Right lobe of liver (tissue), 6 donors: ENCODE measurements at regions not wholly inside any gene's neighbourhood (a gene's known extent, or its start where the extent isn't known, plus 50 kb on each side); places are given as distances from the start of the nearest gene placed in this dataset.
"Not testable (repeated sequence)": the region's sequence is repeated elsewhere in the genome, so short reads cannot be mapped to it uniquely, and the experiment has no call there.

Experiments
- ATAC-seq, 4 donors: fragments of 200-7000 bp; cut with Tn5 transposase; one replicate each; pipeline ENCODE4 v1.9.1; 2020; ENCODE audit warnings: mild to moderate bottlenecking in 4 of 4, moderate library complexity in 4 of 4
- DNase-seq, 3 donors: peaks; one replicate each; pipeline ENCODE4 v3.0.0-alpha.2; 2020
- H3K27ac ChIP-seq, 3 donors: fragments of 200-600 bp; one replicate each; pipeline ENCODE4 v1.8.0; 2022
- H3K27me3 ChIP-seq, 2 donors: fragments of 200-600 bp; one replicate each; pipeline ENCODE4 v1.8.0; 2022
- H3K36me3 ChIP-seq, 4 donors: fragments of 200-600 bp; sonication (generic) in 1 of 4; one replicate each; pipeline versions ENCODE4 v1.5.1 to v1.8.0; 2017 to 2022; ENCODE audit warnings: control low read depth in 1 of 4
- H3K4me1 ChIP-seq, 4 donors: fragments of 200-600 bp; sonication (generic) in 1 of 4; one replicate each; pipeline versions ENCODE4 v1.5.1 to v1.8.0; 2017 to 2022; ENCODE audit warnings: control low read depth in 1 of 4
- H3K4me3 ChIP-seq, 3 donors: fragments of 200-600 bp; one replicate each; pipeline ENCODE4 v1.8.0; 2022
- H3K9me3 ChIP-seq, 4 donors: fragments of 200-600 bp; sonication (generic) in 1 of 4; one replicate each; pipeline versions ENCODE4 v1.5.1 to v1.8.0; 2017 to 2022; ENCODE audit warnings: control low read depth in 1 of 4
- POLR2A ChIP-seq: fragments of 450-650 bp; IDR thresholded peaks from one replicate; pipeline ENCODE4 v1.6.1; 2017; ENCODE audit warnings: antibody characterized with exemption, mild to moderate bottlenecking
- WGBS: methylation state at CpG from one replicate; pipeline ENCODE4 v1.1.6; 2018; ENCODE audit warnings: low coverage, low lambda C conversion rate; ENCODE audit not compliant: insufficient coverage; ENCODE audit errors: missing lambda C conversion rate; 5-methylcytosine and 5-hydroxymethylcytosine counted together
- intact Hi-C, 2 donors: fragments of 100-400 bp; cut with DNase I; formaldehyde crosslinking; loops; one replicate each; pipeline versions ENCODE4 v1.11.2 to v1.14.1; 2022
- TF ChIP-seq, protein P1 (sequence below), 4 donors: fragments of 200-600 bp in 3 of 4; fragments of 450-650 bp in 1 of 4; IDR thresholded peaks; one replicate each; pipeline versions ENCODE4 v1.5.1 to v1.8.0; 2016 to 2022; ENCODE audit warnings: antibody characterized with exemption in 4 of 4, mild to moderate bottlenecking in 2 of 4
- donor health status: DM: no; HTN: yes; CAD: no.
- donor health status: DM: no; HTN: no; CAD: no.
- donor health status: DM: no; HTN: no; CAD: no.
- donor health status: DM: no; HTN: yes; CAD: no.
- donor health status: DM: no; HTN: yes; CAD: no.

DNA sequence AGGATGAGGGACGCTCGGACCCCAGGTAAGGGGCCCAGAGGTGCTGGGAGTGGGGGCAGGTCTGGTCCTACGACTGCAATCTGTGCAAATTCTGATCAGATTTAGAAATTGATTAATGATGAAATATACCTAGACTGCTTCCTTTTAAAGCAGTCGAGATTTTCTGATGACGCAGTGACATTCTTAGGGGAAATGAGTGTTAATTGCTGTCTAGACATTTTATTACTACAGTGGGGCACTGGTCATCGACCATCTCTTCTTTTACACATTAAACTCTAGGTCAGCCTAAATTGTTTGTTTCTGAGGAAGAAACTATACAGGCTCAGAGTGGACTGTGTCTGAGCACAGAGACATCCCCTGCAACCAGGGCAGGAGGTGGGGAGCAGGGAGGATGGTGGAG lies 154.4 kb upstream of the SALL3 start:
- no peak for DNase-seq
- Histone ChIP-seq H3K4me1 (no peaks in the 10 kb centered on the region), H3K4me3 (no peak overlapping the region), H3K9me3 (no peaks in the 10 kb centered on the region), H3K27me3 (no peaks in the 10 kb centered on the region), H3K36me3 (no peaks in the 10 kb centered on the region), H3K27ac (no peak overlapping the region)
- WGBS = 27% methylated on average over 5 of the region's 6 CpGs
- intact Hi-C loops = no loop called here
- no peak for ATAC-seq
- TF ChIP-seq, protein P1, sequence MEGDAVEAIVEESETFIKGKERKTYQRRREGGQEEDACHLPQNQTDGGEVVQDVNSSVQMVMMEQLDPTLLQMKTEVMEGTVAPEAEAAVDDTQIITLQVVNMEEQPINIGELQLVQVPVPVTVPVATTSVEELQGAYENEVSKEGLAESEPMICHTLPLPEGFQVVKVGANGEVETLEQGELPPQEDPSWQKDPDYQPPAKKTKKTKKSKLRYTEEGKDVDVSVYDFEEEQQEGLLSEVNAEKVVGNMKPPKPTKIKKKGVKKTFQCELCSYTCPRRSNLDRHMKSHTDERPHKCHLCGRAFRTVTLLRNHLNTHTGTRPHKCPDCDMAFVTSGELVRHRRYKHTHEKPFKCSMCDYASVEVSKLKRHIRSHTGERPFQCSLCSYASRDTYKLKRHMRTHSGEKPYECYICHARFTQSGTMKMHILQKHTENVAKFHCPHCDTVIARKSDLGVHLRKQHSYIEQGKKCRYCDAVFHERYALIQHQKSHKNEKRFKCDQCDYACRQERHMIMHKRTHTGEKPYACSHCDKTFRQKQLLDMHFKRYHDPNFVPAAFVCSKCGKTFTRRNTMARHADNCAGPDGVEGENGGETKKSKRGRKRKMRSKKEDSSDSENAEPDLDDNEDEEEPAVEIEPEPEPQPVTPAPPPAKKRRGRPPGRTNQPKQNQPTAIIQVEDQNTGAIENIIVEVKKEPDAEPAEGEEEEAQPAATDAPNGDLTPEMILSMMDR (IDR thresholded peaks at IDR 0.05) = no peak
- TF ChIP-seq POLR2A = no peak

DNA sequence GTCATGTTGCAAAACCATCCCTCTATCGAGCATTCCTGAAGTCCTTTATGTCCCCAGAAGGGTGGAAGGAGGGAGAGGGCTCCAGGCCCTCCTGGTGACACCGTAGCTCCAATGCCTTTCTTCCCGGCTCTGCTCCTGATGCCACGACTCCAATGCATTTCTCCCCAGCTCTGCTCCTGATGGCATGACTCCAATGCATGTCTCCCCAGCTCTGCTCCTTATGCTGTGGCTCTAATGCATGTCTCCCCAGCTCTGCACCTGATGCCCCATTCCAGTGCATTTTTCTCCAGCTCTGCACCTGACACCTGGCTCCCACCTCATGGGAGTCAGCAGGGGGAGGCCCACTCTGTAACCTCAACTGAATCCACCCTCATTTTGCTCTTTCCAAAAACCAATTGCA lies 153.0 kb upstream of the SALL3 start:
- TF ChIP-seq, protein P1 (IDR thresholded peaks at IDR 0.05) = no peak
- no peak for TF ChIP-seq POLR2A
- ATAC-seq = no peak
- WGBS = 43% methylated on average over 3 of the region's 4 CpGs

DNA sequence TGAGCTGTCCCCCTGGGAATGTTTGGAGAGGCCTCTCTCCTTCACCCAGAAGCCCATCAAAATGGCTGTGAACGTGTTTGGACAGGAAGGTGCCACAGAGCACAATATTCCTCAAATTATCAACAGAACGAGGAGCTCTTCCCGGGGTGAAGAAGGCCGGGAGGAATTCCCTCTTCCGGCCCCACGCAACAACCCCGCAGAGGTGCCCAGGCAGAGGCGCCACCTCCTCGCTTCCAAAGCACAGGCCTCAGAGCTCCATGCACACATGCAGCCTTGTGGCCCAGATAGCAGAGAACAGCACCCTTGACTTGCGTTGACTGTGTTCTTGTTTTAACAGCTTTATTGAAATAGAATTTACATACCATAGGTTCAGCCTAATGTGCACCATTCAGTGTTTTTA lies 152.5 kb upstream of the SALL3 start:
- TF ChIP-seq, protein P1 (IDR thresholded peaks at IDR 0.05) = no peak
- no peak for TF ChIP-seq POLR2A
- no peak overlapping the region for H3K27ac ChIP-seq
- H3K27me3 ChIP-seq = no peaks in the 10 kb centered on the region
- H3K4me1 ChIP-seq = no peaks in the 10 kb centered on the region
- H3K4me3 ChIP-seq = no peak overlapping the region
- no peak for ATAC-seq
- intact Hi-C loops = no loop called here
- 60% methylated on average over 1 of the region's 10 CpGs for WGBS
- H3K9me3 ChIP-seq = no peaks in the 10 kb centered on the region
- no peaks in the 10 kb centered on the region for H3K36me3 ChIP-seq
- DNase-seq = no peak

More for the DNA sequence above, 153.0 kb upstream of the SALL3 start:
- Histone ChIP-seq H3K27me3 (no peaks in the 10 kb centered on the region), H3K4me1 (no peaks in the 10 kb centered on the region), H3K9me3 (no peaks in the 10 kb centered on the region), H3K4me3 (no peak overlapping the region), H3K36me3 (no peaks in the 10 kb centered on the region), H3K27ac (no peak overlapping the region)
- no peak for DNase-seq
- intact Hi-C loops = no loop called here

- DNase-seq (no peak), ATAC-seq (no peak)
- no peak overlapping the region for H3K4me3 ChIP-seq
- no peaks in the 10 kb centered on the region for H3K27me3 ChIP-seq
- H3K9me3 ChIP-seq = no peaks in the 10 kb centered on the region
- 34% methylated on average over 3 of the region's 3 CpGs for WGBS
- no peak overlapping the region for H3K27ac ChIP-seq
- intact Hi-C loops = no loop called here
- H3K4me1 ChIP-seq = no peaks in the 10 kb centered on the region
- H3K36me3 ChIP-seq = no peaks in the 10 kb centered on the region
- TF ChIP-seq POLR2A = no peak
- TF ChIP-seq, protein P1 (IDR thresholded peaks at IDR 0.05) = no peak
Measured at GRCh38 chr18:78828131-78828530, 151.5 kb upstream of the SALL3 start.

DNA sequence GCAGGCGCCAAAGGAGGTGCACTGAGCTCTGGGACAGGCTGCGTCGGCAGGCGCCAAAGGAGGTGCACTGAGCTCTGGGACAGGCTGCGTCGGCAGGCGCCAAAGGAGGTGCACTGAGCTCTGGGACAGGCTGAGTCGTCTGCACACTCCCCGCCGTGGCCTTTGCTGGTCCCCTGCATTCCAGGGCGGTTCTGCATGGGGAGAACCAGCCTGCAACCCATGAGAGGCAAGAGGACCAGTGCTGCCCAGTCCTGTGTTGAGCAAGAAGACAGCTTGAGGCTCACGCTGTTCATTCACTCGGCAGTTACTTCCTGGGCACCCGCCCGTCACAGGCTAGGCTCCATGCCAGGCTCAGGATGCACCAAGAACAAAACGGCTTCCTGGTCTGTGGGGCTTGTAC lies 150.6 kb upstream of the SALL3 start:
- H3K9me3 ChIP-seq, ATAC-seq, H3K27me3 ChIP-seq, H3K4me3 ChIP-seq, H3K4me1 ChIP-seq, DNase-seq, H3K36me3 ChIP-seq, intact Hi-C loops, H3K27ac ChIP-seq: not testable (repeated sequence)
- WGBS = no CpG with 5 or more reads among the region's 16 CpGs
